OCI-LY7 (cell line): ENCODE measurements at regions not wholly inside any gene's neighbourhood (a gene's known extent, or its start where the extent isn't known, plus 50 kb on each side); places are given as distances from the start of the nearest gene placed in this dataset.

ENCODE experiments used
- EZH2phosphoT487 ChIP-seq: fragments of 200-600 bp; sonication (generic); IDR thresholded peaks from 2 replicates; pipeline ENCODE4 v1.6.1; 2018; ENCODE audit warnings: low read depth, borderline replicate concordance, mild to moderate bottlenecking, mixed run types, antibody characterized with exemption, low read length, moderate library complexity, mixed read lengths
- TF ChIP-seq, protein P1 (sequence below): fragments of 200-600 bp; sonication (generic); conservative IDR thresholded peaks from 2 replicates; pipeline ENCODE4 v1.5.1; 2014; ENCODE audit warnings: mild to moderate bottlenecking, antibody characterized with exemption, low read length, moderate library complexity, mixed read lengths

DNA sequence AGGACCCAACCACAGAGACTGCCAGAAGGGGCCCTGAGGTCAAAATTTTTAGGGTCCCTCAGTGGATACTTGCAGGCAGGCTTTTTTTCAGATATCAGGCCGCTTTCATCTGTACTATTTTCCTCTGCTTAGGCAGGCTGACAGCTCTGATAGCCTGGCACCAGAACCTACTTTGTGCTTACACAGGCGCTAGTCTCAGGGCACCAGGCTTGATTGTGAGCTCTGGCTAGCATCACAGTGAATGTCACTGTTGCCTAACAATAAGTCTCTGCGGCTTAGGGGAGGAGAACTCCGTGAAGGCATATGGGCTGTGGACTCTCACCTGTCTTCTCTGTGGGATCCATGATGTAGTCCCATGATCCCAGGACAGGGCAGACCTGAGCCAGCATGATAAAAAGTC is 738.1 kb upstream of the TSPY4 start:
- TF ChIP-seq, protein P1, sequence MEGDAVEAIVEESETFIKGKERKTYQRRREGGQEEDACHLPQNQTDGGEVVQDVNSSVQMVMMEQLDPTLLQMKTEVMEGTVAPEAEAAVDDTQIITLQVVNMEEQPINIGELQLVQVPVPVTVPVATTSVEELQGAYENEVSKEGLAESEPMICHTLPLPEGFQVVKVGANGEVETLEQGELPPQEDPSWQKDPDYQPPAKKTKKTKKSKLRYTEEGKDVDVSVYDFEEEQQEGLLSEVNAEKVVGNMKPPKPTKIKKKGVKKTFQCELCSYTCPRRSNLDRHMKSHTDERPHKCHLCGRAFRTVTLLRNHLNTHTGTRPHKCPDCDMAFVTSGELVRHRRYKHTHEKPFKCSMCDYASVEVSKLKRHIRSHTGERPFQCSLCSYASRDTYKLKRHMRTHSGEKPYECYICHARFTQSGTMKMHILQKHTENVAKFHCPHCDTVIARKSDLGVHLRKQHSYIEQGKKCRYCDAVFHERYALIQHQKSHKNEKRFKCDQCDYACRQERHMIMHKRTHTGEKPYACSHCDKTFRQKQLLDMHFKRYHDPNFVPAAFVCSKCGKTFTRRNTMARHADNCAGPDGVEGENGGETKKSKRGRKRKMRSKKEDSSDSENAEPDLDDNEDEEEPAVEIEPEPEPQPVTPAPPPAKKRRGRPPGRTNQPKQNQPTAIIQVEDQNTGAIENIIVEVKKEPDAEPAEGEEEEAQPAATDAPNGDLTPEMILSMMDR, result no peak
- no peak for TF ChIP-seq EZH2phosphoT487
